HG02884 (cell line): ENCODE measurements at regions not wholly inside any gene's neighbourhood (a gene's known extent, or its start where the extent isn't known, plus 50 kb on each side); places are given as distances from the start of the nearest gene placed in this dataset.
A peak's percentile ranks its signal among the peaks of the same experiment; 100 is the strongest.
"Not testable (repeated sequence)": the region's sequence is repeated elsewhere in the genome, so short reads cannot be mapped to it uniquely, and the experiment has no call there.

Experiments used
- ATAC-seq: cut with Tn5 transposase; IDR thresholded peaks from one replicate; pipeline ENCODE4 v1.9.1; 2021; ENCODE audit warnings: mild to moderate bottlenecking, moderate library complexity; ENCODE audit not compliant: unreplicated experiment

DNA sequence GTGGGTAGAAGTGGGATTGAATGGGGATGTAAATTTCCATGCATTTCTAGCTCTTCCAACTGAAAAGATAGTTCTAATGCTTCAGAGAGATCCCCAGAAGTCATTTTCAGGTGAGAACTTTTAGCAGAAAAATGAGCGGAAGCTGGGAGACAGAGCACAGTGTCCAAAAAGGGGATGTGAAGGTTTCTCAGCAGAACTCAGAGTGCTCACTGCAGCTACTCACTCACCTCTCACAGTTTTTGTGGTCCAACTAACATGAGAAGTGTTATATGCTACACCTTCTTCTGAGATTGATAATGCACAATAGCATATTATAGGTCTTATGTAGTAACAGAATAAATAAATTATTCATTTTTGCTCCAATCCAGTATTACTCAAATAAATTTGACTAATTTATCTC lies 519.2 kb upstream of the HS3ST5 start:
- ATAC-seq = no peak

DNA sequence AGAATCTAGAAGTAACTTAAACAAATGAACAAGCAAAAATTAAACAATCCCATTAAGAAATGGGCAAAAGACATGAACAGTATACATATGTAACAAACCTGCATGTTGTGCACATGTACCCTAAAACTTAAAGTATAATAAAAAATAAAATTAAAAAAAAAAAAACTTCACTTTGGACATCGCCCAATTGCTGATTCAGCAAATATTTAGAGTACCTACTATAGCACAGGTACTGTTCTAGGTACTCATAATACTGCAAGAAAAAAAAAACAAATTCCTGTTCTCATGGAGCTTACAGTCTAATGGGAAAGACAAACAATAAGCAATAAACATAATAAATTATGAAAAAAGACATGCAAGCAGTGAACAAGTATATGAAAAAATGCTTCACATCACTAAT lies 501.5 kb upstream of the HS3ST5 start:
- ATAC-seq = no peak

- no peak for ATAC-seq
These were observed 496.2 kb upstream of the HS3ST5 start for GRCh38 chr6:114839019-114839418.

GRCh38 chr6:114833211-114833610 lies 490.4 kb upstream of the HS3ST5 start:
- no peak for ATAC-seq

DNA sequence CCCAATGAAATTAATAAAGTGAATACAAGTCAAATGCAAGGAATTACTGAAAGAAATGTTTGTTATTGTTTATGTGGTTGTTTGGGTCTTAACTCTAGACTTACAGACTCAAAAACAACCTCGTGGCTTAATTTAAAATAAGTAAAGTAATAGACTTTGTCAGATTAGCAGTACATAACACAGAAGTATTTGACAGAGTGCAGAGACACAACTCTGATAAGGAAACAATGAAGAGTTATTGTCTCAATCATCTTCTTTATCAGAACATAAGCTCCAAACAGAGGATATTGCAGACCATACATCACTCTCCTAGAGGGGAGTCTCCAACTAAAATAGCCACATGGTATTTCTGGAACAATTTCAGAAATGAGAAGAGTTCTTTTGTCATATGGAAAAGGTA lies 487.7 kb upstream of the HS3ST5 start:
- no peak for ATAC-seq

- ATAC-seq = no peak
These were observed 484.3 kb upstream of the HS3ST5 start for GRCh38 chr6:114827135-114827534.

DNA sequence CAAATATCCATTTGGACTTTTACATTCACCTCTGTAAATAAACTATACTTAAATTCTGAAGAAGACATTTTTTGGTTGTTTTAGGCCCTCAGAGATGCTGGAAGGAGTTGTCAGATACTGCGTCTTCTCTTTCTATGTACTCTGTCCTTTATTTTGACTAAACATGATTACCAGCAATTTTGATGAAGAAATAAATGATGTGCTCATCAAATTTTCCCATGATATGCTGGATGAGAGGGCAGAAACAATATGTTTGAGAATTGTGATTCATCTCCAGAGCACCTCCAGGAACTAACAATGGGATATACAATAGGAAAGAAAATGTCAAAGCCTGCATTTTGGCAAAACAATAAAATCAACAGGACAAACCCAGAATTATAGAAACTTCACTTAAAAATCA lies 481.6 kb upstream of the HS3ST5 start:
- ATAC-seq = no peak

DNA sequence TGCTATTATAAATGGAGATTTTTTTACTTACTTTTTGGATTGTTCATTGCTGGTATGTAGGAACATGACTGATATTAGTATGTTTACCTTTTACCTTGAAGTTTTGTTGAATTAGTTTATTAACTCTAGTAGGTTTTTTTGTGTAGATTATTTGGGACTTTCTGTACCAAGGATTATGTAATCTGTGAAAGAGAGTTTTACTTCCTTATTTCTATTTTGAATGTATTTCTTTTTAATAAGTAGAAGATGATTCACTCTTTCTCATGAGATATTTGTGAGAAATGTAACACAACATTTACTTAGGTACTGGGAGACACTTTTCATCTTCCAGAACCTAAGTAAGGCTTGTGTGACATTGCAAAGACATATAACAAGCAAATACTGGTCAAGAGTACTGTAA lies 473.9 kb upstream of the HS3ST5 start:
- no peak for ATAC-seq

- ATAC-seq = no peak
These were observed 467.6 kb upstream of the HS3ST5 start for GRCh38 chr6:114810468-114810867.

GRCh38 chr6:114805426-114805825 lies 462.6 kb upstream of the HS3ST5 start:
- not testable (repeated sequence) for ATAC-seq

DNA sequence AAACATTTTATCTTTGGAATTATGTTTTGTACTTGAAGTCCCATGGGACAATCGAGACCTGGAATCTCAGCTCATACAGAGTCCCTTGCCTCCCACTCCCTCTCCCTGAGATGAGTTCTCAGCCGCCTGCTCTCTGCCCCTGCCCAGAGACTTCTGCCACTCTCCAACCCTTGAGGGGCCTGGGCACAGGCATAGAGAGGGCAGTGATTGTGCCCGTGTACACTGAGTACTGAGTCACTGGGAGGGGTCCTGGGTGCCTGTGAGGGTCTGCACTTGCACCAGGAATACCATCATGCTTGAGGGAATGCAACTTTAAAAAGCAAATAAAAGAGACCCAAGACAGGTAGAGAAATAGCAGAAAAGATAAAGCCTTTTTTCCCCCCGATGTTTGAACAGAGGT lies 453.8 kb upstream of the HS3ST5 start:
- no peak for ATAC-seq

- ATAC-seq = no peak
These were observed 450.6 kb upstream of the HS3ST5 start for GRCh38 chr6:114793428-114793827.

- no peak for ATAC-seq
These were observed 442.7 kb upstream of the HS3ST5 start for GRCh38 chr6:114785235-114786127.

DNA sequence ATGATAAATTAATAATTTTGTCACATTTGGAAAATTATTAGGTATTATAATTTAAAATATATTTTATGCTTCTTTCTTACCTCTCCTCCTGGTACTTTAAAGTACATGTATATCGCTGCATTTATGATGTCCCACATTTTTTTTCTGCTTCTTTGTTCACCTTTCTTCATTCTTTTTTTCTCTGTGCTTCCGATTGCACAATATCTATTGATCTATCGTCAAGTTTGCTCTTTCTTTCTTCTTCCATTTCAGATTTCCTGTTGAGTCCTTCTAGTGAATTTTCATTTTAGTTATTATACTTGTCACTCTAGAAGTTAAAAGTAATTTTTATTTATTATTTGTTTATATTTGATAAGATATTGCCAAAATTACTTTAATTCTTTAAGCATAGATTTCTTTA lies 441.0 kb upstream of the HS3ST5 start:
- no peak for ATAC-seq

- no peak for ATAC-seq
These were observed 440.3 kb upstream of the HS3ST5 start for GRCh38 chr6:114783083-114783482.

GRCh38 chr6:114764866-114765265 lies 422.0 kb upstream of the HS3ST5 start:
- ATAC-seq = no peak

GRCh38 chr6:114762145-114762544 lies 419.3 kb upstream of the HS3ST5 start:
- no peak for ATAC-seq

GRCh38 chr6:114747995-114748625 lies 405.3 kb upstream of the HS3ST5 start:
- ATAC-seq = peak; percentile 74

GRCh38 chr6:114740547-114740946 lies 397.7 kb upstream of the HS3ST5 start:
- no peak for ATAC-seq

DNA sequence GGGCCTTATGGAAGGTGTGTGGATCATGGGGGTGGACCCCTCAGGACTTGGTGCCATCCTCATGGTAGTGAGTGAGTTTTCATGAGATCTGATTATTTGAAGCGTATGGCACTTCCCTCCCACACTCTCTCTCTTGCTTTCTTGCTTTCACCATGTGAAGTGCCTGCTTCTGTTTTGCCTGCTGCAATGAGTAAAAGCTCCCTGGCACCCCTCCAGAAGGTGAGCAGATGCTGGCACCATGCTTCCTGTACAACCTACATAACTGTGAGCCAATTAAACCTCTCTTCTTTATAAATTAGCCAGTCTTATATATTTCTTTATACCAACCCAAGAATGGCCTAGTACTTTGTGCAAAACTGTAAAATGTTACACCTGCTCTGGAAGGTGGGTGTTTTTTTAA lies 396.8 kb upstream of the HS3ST5 start:
- no peak for ATAC-seq

DNA sequence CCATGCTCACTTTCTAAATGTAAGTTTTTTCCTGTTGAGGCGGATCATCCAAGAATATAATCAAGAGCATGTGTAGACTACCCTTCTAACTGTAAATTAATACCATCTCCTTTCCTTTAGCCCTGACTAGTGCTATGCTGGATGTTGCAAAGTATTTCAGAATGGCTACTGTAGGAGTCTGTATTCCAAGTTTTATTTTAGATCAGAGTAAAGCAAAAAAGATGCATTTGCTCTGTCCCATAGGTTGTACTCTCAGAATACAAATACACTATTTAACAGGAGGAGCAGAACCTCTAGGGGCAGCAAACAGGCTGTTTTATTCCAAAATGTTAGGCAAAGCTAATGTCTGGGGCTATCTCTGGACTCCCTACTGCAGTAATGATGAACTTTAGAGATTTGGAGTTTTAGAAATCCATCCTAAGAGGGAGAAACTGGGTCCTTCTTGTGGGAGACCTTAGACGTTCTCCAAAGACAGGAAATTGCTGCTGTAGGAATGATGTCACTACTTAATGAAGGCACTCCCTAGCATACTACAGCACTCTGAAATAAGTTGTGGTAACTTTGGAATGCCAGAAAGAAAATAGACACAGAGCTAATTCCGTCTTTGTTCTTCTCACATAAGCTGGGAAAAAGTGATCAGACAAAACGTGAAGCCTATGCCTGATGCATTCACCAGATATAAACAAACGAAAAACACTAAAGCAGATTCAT lies 392.4 kb upstream of the HS3ST5 start:
- no peak for ATAC-seq

DNA sequence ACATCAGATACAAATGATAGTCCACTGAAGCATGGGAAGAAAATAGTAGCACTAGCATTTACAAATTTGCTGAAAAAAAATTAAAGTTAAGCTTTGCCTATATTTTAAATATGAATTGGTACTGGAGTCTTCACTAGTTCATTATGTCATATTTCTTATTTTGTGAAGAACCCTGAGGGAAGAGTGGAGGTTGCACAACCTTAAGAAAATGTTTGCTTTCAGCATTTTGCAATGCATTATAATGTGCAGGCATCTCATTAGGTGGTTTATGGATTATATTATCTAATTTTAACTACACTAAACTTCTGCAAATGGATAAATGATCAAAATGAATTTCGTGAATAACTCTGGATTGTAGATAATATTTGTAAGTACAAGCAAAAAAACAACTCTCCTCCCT lies 390.8 kb upstream of the HS3ST5 start:
- no peak for ATAC-seq
